HFF-Myc (cell line): ENCODE measurements at regions not wholly inside any gene's neighbourhood (a gene's known extent, or its start where the extent isn't known, plus 50 kb on each side); places are given as distances from the start of the nearest gene placed in this dataset.

ENCODE experiments used
- DNase-seq: peaks from one replicate; pipeline ENCODE4 v3.0.0-alpha.2; 2011; ENCODE audit warnings: low read depth; ENCODE audit errors: extremely low read depth
- H3K4me3 ChIP-seq: replicated peaks from 2 replicates; pipeline ENCODE4 v1.5.1; 2011; ENCODE audit warnings: low read depth, mild to moderate bottlenecking, control low read depth, low read length
- TF ChIP-seq, protein P1 (sequence below): IDR thresholded peaks from 2 replicates; pipeline ENCODE4 v1.5.1; 2012; ENCODE audit warnings: mild to moderate bottlenecking, low read depth, low read length, control low read depth; ENCODE audit errors: missing control alignments

DNA sequence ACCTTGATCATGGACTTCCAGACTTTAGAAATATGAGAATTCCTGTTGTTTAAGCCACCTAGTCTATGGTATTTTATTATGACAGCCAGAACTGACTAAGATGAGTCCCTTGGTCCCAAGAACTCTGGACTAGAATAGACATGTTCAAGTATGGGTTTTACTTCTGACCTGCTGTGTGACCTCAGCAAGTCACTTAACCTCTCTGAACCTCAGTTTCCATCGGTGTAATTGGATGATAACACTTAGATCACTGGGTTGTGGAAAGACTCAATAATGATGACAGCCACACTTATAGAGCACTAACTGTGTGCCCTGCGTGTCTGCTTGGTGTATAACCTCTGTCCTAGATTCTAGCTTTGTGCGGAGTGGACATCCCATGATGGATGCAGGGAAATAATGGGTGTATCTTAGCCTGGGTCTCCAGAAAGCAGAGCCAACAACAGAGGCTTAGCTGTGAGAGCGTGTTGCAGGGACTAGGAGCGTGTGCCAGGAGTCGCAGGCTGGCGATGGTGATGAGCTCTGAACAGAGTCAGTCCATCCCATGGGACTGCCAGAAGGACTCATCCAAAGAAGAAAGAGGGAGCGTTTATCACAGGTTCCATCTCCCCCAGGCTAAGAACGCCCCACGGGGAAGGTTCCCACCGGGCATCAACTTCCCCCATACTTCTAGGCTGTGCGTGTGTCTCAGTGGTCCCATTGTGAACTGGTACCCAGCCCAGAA lies 93.2 kb upstream of the TP53I11 start:
- no peak for DNase-seq
- no peak overlapping the region for H3K4me3 ChIP-seq
- TF ChIP-seq, protein P1, sequence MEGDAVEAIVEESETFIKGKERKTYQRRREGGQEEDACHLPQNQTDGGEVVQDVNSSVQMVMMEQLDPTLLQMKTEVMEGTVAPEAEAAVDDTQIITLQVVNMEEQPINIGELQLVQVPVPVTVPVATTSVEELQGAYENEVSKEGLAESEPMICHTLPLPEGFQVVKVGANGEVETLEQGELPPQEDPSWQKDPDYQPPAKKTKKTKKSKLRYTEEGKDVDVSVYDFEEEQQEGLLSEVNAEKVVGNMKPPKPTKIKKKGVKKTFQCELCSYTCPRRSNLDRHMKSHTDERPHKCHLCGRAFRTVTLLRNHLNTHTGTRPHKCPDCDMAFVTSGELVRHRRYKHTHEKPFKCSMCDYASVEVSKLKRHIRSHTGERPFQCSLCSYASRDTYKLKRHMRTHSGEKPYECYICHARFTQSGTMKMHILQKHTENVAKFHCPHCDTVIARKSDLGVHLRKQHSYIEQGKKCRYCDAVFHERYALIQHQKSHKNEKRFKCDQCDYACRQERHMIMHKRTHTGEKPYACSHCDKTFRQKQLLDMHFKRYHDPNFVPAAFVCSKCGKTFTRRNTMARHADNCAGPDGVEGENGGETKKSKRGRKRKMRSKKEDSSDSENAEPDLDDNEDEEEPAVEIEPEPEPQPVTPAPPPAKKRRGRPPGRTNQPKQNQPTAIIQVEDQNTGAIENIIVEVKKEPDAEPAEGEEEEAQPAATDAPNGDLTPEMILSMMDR: no peak

DNA sequence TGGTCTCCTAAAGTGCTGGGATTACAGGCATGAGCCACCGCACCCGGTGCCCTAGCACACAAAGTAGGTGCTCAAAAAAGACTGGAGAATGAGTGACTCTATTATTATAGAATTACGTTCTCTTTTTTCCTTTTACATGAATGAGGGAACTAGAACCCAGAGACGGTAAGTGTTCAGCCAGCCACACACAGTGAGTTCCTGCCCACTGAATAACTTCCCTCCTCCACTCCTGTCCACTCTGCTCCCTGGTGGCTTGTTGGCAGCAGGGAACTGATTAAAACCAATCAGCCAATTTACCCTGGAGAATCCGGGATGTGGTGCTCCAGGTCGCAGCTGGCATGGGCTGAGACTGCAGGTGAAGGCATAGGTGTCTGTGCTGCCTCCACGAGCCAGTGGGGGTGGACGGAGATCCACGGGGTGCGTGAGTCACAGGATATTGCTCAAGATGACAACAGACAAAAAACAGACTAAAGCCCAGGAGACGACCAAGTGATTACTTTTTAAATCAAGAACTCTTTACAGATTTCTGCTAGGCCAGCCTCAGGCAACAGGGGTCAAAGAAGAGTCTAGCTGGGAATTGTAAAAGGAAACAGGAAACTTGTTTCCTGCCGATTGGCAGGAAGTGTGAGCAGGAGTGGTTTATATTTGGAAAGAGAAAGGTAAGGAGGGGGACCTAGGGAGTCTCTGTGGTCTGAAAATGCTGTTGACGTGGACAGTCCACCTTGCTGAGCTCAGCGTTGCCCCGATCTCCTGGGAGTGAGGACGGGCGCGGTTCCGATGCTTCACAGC lies 95.2 kb upstream of the TP53I11 start:
- H3K4me3 ChIP-seq: no peak overlapping the region
- TF ChIP-seq, protein P1: no peak
- no peak for DNase-seq

DNA sequence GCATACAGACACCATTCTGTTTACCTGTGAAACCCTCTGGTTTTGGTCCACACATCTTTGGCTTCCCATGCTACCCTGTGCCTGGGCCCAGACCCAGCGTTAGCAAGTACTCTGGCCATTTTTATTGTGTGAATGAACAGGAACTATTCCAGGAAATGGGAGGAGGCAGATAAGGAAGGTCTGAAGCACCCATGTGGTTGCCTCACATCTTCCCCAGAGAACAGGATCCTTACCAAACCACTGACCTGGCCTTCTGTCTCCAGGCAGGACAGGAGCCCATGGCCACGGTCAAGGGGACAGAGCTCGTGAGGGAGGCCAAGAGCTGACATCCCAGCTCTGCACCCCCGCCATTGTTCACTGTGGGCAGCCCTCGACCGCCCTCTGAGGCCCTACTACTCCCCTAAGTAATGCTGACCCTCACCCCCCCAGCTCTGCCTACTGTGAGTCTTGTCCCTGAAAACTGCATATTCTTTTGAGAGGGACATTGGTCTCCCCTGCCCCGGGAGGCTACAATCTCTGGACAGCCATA lies 97.7 kb upstream of the TP53I11 start:
- TF ChIP-seq, protein P1: no peak
- H3K4me3 ChIP-seq: no peak overlapping the region
- no peak for DNase-seq

DNA sequence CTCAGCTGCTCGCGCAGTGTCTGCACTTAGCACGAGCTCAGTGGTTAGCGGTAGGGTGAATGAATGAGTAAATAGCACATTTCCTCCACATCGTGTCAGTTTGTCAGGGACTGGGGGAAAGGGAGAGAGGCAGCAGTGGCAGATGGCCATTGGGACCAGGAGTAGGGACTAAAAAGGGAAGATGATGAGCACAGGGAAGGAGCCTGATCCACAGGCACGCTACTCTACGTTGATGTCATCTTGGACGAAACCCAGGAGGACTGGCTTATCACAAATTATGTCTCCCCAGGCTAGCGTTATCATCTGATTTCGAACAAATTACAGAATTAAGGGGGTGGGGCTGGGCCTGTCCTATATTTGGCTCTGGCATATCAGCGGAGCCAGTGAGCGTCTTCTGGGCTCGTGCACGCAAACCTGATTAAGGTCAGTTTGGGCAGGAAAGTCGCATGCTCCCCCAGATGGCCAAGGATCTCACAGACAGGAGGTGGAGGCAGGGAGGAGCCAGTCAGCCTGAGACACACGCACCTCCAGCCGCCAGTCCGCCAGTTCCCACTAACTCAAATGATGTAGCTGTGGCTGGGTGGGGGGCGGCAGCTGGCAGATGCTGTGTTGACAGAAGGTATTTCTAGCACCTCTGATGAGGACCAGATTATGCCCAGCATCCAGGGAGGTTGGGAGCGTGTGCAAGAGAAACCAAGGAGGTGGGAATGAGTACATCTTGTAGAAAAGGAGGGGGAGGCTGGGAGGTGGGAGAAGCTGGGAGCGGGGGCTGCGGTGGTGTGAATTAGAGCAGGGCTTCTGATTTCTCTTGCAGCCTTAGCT lies 97.4 kb upstream of the PRDM11 start:
- H3K4me3 ChIP-seq: no peak overlapping the region
- TF ChIP-seq, protein P1: no peak
- no peak for DNase-seq

DNA sequence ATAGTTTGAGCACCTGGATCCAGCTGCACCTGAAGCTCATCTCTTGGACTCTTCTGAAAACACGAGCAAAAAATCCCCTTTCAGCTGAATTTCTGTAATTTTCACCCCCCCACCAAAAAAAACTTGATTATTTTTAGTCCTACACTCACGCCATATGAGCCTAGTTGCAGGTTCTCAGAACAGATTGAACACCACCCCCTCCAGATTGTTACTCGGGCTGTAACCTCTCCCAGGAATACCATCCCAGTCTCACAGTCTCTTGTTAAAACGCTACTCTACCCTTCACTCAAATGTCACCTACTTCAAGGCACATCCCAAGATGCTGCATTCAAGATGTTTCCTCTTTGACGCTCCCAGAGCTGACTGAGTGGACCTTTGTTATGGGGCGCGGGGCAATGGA lies 96.3 kb upstream of the PRDM11 start:
- DNase-seq: no peak
- no peak overlapping the region for H3K4me3 ChIP-seq
- TF ChIP-seq, protein P1: no peak

DNA sequence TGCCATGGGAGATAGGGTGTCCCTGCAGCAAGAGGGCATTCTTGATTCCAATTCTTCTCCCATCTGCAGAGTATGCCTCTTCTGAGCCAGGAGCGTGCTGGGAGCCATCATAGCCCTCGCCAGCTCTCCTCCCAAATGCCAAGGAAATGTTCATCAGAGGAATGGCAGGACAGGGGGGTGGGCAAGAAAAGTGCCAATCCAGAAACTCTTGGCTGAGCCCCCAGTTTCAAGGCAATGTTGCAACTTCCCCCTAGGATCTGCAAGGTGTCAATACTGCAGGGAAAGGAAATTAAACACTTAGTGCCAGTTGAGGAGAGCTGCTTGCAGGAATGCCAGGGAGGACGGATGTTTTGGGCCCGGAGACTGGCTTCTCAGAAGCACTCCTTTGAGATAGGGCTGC lies 94.8 kb upstream of the PRDM11 start:
- H3K4me3 ChIP-seq: no peak overlapping the region
- no peak for DNase-seq
- TF ChIP-seq, protein P1: no peak
